GM18873 (cell line): ENCODE measurements at regions not wholly inside any gene's neighbourhood (a gene's known extent, or its start where the extent isn't known, plus 50 kb on each side); places are given as distances from the start of the nearest gene placed in this dataset.
"Not testable (repeated sequence)": the region's sequence is repeated elsewhere in the genome, so short reads cannot be mapped to it uniquely, and the experiment has no call there.

ENCODE experiments used
- ATAC-seq: cut with Tn5 transposase; IDR thresholded peaks from one replicate; pipeline ENCODE4 v1.9.1; 2021; ENCODE audit warnings: mild to moderate bottlenecking, moderate library complexity, moderate number of reproducible peaks; ENCODE audit not compliant: unreplicated experiment, low FRiP score

- ATAC-seq, result peak; percentile 92
Measured at GRCh38 chr5:163916376-163916775, 411.0 kb downstream of the MAT2B start.

GRCh38 chr5:163916861-163917260 lies 411.4 kb downstream of the MAT2B start:
- no peak for ATAC-seq

GRCh38 chr5:163917747-163918146 lies 412.3 kb downstream of the MAT2B start:
- no peak for ATAC-seq

GRCh38 chr5:163934990-163935389 lies 429.6 kb downstream of the MAT2B start:
- not testable (repeated sequence) for ATAC-seq

- no peak for ATAC-seq
Measured at GRCh38 chr5:163938595-163938994, 433.2 kb downstream of the MAT2B start.

- no peak for ATAC-seq
Measured at GRCh38 chr5:163941079-163941478, 435.7 kb downstream of the MAT2B start.

GRCh38 chr5:163943546-163943945 lies 438.1 kb downstream of the MAT2B start:
- no peak for ATAC-seq

- ATAC-seq, result no peak
Measured at GRCh38 chr5:163944738-163945137, 439.3 kb downstream of the MAT2B start.

- no peak for ATAC-seq
Measured at GRCh38 chr5:163947848-163948666, 442.6 kb downstream of the MAT2B start.

- no peak for ATAC-seq
Measured at GRCh38 chr5:163950248-163950647, 444.8 kb downstream of the MAT2B start.

- no peak for ATAC-seq
Measured at GRCh38 chr5:163951069-163951468, 445.6 kb downstream of the MAT2B start.

GRCh38 chr5:163953901-163954300 lies 448.5 kb downstream of the MAT2B start:
- ATAC-seq, result no peak

- not testable (repeated sequence) for ATAC-seq
Measured at GRCh38 chr5:163961230-163961629, 455.8 kb downstream of the MAT2B start.

- ATAC-seq, result no peak
Measured at GRCh38 chr5:163963881-163964280, 458.5 kb downstream of the MAT2B start.

GRCh38 chr5:163964671-163965070 lies 459.3 kb downstream of the MAT2B start:
- ATAC-seq, result no peak

- ATAC-seq, result no peak
Measured at GRCh38 chr5:163967268-163967667, 461.8 kb downstream of the MAT2B start.

- ATAC-seq, result no peak
Measured at GRCh38 chr5:163968651-163969050, 463.2 kb downstream of the MAT2B start.

GRCh38 chr5:163976696-163977095 lies 471.3 kb downstream of the MAT2B start:
- ATAC-seq, result no peak

- ATAC-seq, result no peak
Measured at GRCh38 chr5:163978897-163979296, 473.5 kb downstream of the MAT2B start.

GRCh38 chr5:163988566-163988965 lies 483.1 kb downstream of the MAT2B start:
- no peak for ATAC-seq

GRCh38 chr5:163993126-163993525 lies 487.7 kb downstream of the MAT2B start:
- ATAC-seq, result no peak

GRCh38 chr5:163995206-163995605 lies 489.8 kb downstream of the MAT2B start:
- ATAC-seq, result no peak
